Tibial artery (tissue), 4 donors: ENCODE measurements at regions not wholly inside any gene's neighbourhood (a gene's known extent, or its start where the extent isn't known, plus 50 kb on each side); places are given as distances from the start of the nearest gene placed in this dataset.
A peak's percentile ranks its signal among the peaks of the same experiment; 100 is the strongest.

Experiments used
- DNase-seq, 2 donors: peaks; one replicate each; pipeline ENCODE4 v3.0.0-alpha.2; 2019
- H3K27ac ChIP-seq, 2 donors: fragments of 200-600 bp; sonication (generic) in 1 of 2; 1 replicate in 1 of 2; 2 replicates in 1 of 2; pipeline ENCODE4 v1.5.1; 2018 to 2019; ENCODE audit warnings: mild to moderate bottlenecking in 1 of 2
- H3K27me3 ChIP-seq, 2 donors: fragments of 200-600 bp; sonication (generic) in 1 of 2; one replicate each; pipeline versions ENCODE4 v1.5.1 to v1.6.0; 2016 to 2019
- H3K36me3 ChIP-seq, 3 donors: fragments of 200-600 bp; sonication (generic) in 2 of 3; one replicate each; pipeline ENCODE4 v1.5.1; 2016 to 2019; ENCODE audit warnings: mild to moderate bottlenecking in 2 of 3
- H3K4me1 ChIP-seq, 4 donors: fragments of 200-600 bp; sonication (generic) in 2 of 4; 1 replicate in 3 of 4; 2 replicates in 1 of 4; pipeline ENCODE4 v1.5.1; 2016 to 2019
- H3K4me3 ChIP-seq, 2 donors: fragments of 200-600 bp; sonication (generic) in 1 of 2; 1 replicate in 1 of 2; 2 replicates in 1 of 2; pipeline ENCODE4 v1.5.1; 2018 to 2019; ENCODE audit warnings: mild to moderate bottlenecking in 2 of 2
- H3K9me3 ChIP-seq, 3 donors: fragments of 200-600 bp; sonication (generic) in 1 of 3; one replicate each; pipeline ENCODE4 v1.5.1; 2016 to 2019
- CTCF ChIP-seq, 2 experiments: fragments of 200-600 bp in 1 of 2; fragments of 450-650 bp in 1 of 2; IDR thresholded peaks; one replicate each; pipeline ENCODE4 v1.5.1; 2017 to 2019; ENCODE audit warnings: antibody characterized with exemption in 2 of 2, mild to moderate bottlenecking in 1 of 2, moderate library complexity in 1 of 2
- intact Hi-C: fragments of 100-400 bp; cut with DNase I; formaldehyde crosslinking; loops from one replicate; pipeline ENCODE4 v1.15.0; 2023; ENCODE audit warnings: low total_unique reads

DNA sequence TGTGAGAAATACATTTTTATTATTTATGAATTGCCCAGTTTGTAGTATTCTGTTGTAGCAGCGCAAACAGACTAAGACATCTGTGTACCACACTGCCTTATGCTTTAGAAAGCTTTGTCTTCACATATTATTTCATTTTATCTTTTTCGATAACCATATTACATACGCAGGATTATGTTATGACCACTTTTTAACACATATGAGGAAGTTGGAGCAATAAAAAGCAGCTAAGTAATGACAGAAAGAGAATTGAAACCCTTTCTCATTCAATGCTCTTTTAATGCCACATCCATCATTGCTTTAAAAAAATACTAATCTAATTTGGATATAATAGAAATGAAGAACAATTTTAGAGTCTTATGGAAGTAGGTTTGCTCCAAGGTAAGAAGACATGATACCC lies 99.7 kb downstream of the CT47B1 start:
- H3K27me3 ChIP-seq: no peaks in the 10 kb centered on the region

GRCh38 chrX:120774606-120775005 lies 101.1 kb downstream of the CT47B1 start:
- Histone ChIP-seq H3K9me3 (no peaks in the 10 kb centered on the region), H3K36me3 (no peaks in the 10 kb centered on the region), H3K4me3 (no peak overlapping the region), H3K27me3 (no peaks in the 10 kb centered on the region), H3K4me1 (no peaks in the 10 kb centered on the region), H3K27ac (no peak overlapping the region)
- intact Hi-C loops: loop anchor here (10.0 kb wide), 1 partner anchor 270 kb away; no protein-coding TSS in a partner anchor
- TF ChIP-seq CTCF (IDR thresholded peaks at IDR 0.05): no peak
- DNase-seq: no peak

More for the DNA sequence above, 99.7 kb downstream of the CT47B1 start:
- no peaks in the 10 kb centered on the region for H3K36me3 ChIP-seq
- no peak overlapping the region for H3K4me3 ChIP-seq
- intact Hi-C loops: loop anchor here (10.0 kb wide), 1 partner anchor 271 kb away; no protein-coding TSS in a partner anchor
- no peaks in the 10 kb centered on the region for H3K9me3 ChIP-seq
- no peaks in the 10 kb centered on the region for H3K4me1 ChIP-seq
- no peak for TF ChIP-seq CTCF (IDR thresholded peaks at IDR 0.05)
- DNase-seq: no peak
- H3K27ac ChIP-seq: no peak overlapping the region

- Histone ChIP-seq H3K9me3 (no peaks in the 10 kb centered on the region), H3K27ac (no peak overlapping the region), H3K36me3 (no peaks in the 10 kb centered on the region), H3K27me3 (no peaks in the 10 kb centered on the region), H3K4me3 (no peak overlapping the region), H3K4me1 (no peaks in the 10 kb centered on the region)
- no peak for TF ChIP-seq CTCF (IDR thresholded peaks at IDR 0.05)
- no peak for DNase-seq
- intact Hi-C loops: loop anchor here (10.0 kb wide), 1 partner anchor 269 kb away; no protein-coding TSS in a partner anchor
Measured at GRCh38 chrX:120773801-120774200, 101.9 kb downstream of the CT47B1 start.

GRCh38 chrX:120769576-120770341 lies 105.9 kb downstream of the CT47B1 start:
- Histone ChIP-seq H3K9me3 (no peaks in the 10 kb centered on the region), H3K36me3 (no peaks in the 10 kb centered on the region), H3K4me3 (no peak overlapping the region), H3K27ac (no peak overlapping the region), H3K27me3 (no peaks in the 10 kb centered on the region), H3K4me1 (no peaks in the 10 kb centered on the region)
- DNase-seq: no peak
- TF ChIP-seq CTCF (IDR thresholded peaks at IDR 0.05): peak; percentile 18 to 30
- intact Hi-C loops: loop anchor here (10.0 kb wide), 1 partner anchor 265 kb away; no protein-coding TSS in a partner anchor

DNA sequence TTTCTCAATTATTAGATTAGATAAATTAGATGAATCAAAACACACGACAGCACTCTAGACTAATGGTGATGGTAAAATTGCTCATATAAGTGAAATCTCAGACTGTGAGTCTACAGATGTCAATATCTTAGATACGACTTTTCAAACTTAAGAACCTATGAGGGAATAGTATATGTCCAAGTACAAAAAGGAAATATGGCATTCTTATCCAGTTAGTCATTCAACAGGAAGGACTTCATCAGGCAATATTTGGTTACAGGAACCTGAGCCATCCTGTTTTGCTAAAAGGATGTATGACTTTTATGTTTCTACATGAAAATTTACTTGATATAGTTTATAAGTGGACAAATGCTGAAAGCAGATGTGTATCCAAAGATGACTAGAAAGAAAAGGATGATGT lies 107.0 kb downstream of the CT47B1 start:
- no peaks in the 10 kb centered on the region for H3K4me1 ChIP-seq
- no peak for TF ChIP-seq CTCF (IDR thresholded peaks at IDR 0.05)
- no peaks in the 10 kb centered on the region for H3K9me3 ChIP-seq
- H3K27me3 ChIP-seq: no peaks in the 10 kb centered on the region
- H3K36me3 ChIP-seq: no peaks in the 10 kb centered on the region
- H3K4me3 ChIP-seq: no peak overlapping the region
- intact Hi-C loops: no loop called here
- no peak for DNase-seq
- no peak overlapping the region for H3K27ac ChIP-seq
